Adrenal gland (tissue), 9 donors: ENCODE measurements at regions not wholly inside any gene's neighbourhood (a gene's known extent, or its start where the extent isn't known, plus 50 kb on each side); places are given as distances from the start of the nearest gene placed in this dataset.

ENCODE experiments used
- DNase-seq, 7 donors: peaks; one replicate each; pipeline ENCODE4 v3.0.0-alpha.2; 2019 to 2020
- H3K27ac ChIP-seq, 5 donors: fragments of 200-600 bp; sonication (generic) in 4 of 5; 1 replicate in 3 of 5; 2 replicates in 2 of 5; pipeline versions ENCODE4 v1.5.1 to v1.8.0; 2016 to 2020; ENCODE audit warnings: mild to moderate bottlenecking in 1 of 5
- H3K27me3 ChIP-seq: fragments of 200-600 bp; 2 replicates; pipeline ENCODE4 v1.8.0; 2021
- H3K36me3 ChIP-seq, 2 donors: fragments of 200-600 bp; replicated peaks in 1 of 2; 1 replicate in 1 of 2; 2 replicates in 1 of 2; pipeline versions ENCODE4 v1.5.1 to v1.8.0; 2018 to 2022
- H3K4me1 ChIP-seq, 2 donors: fragments of 200-600 bp; replicated peaks in 1 of 2; 1 replicate in 1 of 2; 2 replicates in 1 of 2; pipeline versions ENCODE4 v1.5.1 to v1.8.0; 2018 to 2021
- H3K4me3 ChIP-seq, 4 donors: fragments of 200-600 bp; sonication (generic) in 3 of 4; one replicate each; pipeline ENCODE4 v1.5.1; 2016 to 2018
- H3K9me3 ChIP-seq, 3 donors: fragments of 200-600 bp; sonication (generic) in 1 of 3; replicated peaks in 1 of 3; 1 replicate in 2 of 3; 2 replicates in 1 of 3; pipeline versions ENCODE4 v1.5.1 to v1.8.0; 2016 to 2021
- POLR2A ChIP-seq, 2 donors: fragments of 450-650 bp; IDR thresholded peaks; one replicate each; pipeline ENCODE4 v1.6.1; 2017; ENCODE audit warnings: antibody characterized with exemption in 2 of 2, mild to moderate bottlenecking in 2 of 2, moderate library complexity in 1 of 2
- WGBS, 4 donors: extraction: QIAGEN DNeasy Blood & Tissue Kit in 2 of 4; methylation state at CpG; one replicate each; pipeline versions ENCODE4 v1.1.5 to v1.1.7; 2013 to 2017; 5-methylcytosine and 5-hydroxymethylcytosine counted together
- intact Hi-C, 2 donors: fragments of 100-400 bp; cut with DNase I; formaldehyde crosslinking; loops; one replicate each; pipeline versions ENCODE4 v1.14.1 to v1.15.0; 2022 to 2023
- TF ChIP-seq, protein P1 (sequence below), 6 experiments: fragments of 450-650 bp in 4 of 6; fragments of 200-600 bp in 2 of 6; sonication (generic) in 1 of 6; IDR thresholded peaks; 1 replicate in 5 of 6; 2 replicates in 1 of 6; pipeline versions ENCODE4 v1.5.1 to v1.8.0; 2016 to 2021; ENCODE audit warnings: antibody characterized with exemption in 6 of 6, mild to moderate bottlenecking in 2 of 6, moderate library complexity in 1 of 6
- donor health status: healthy with polysubstance abuse.
- donor health status: Bipolar disorder and iron deficiency.
- donor health status: DM: yes; HTN: yes; CAD: no.
- donor health status: DM: no; HTN: no; CAD: no.
- donor health status: DM: no; HTN: no; CAD: no.

DNA sequence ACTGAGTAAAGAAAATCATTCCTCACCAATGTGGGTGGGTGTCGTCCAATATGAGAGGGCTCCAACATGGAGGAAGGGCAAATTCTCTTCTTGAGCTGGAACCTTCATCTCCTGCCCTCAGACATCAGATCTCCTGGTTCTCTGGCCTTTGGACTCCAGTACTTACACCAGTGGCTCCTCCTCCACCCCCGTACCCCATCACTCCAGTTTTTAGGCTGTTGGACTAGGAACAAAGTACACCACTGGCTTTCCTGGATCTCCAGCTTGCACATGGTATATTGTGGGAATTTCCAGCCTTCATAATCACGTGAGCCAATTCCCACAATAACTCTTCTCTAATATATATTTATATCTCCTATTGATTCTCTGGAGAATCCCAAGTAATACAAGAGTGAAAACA is 196.9 kb downstream of the PDHA2 start:
- Histone ChIP-seq H3K4me1 (no peaks in the 10 kb centered on the region), H3K9me3 (no peaks in the 10 kb centered on the region), H3K27ac (no peak overlapping the region), H3K27me3 (no peaks in the 10 kb centered on the region), H3K4me3 (no peak overlapping the region), H3K36me3 (no peaks in the 10 kb centered on the region)
- no peak for TF ChIP-seq POLR2A (IDR thresholded peaks at IDR 0.05)
- TF ChIP-seq, protein P1, sequence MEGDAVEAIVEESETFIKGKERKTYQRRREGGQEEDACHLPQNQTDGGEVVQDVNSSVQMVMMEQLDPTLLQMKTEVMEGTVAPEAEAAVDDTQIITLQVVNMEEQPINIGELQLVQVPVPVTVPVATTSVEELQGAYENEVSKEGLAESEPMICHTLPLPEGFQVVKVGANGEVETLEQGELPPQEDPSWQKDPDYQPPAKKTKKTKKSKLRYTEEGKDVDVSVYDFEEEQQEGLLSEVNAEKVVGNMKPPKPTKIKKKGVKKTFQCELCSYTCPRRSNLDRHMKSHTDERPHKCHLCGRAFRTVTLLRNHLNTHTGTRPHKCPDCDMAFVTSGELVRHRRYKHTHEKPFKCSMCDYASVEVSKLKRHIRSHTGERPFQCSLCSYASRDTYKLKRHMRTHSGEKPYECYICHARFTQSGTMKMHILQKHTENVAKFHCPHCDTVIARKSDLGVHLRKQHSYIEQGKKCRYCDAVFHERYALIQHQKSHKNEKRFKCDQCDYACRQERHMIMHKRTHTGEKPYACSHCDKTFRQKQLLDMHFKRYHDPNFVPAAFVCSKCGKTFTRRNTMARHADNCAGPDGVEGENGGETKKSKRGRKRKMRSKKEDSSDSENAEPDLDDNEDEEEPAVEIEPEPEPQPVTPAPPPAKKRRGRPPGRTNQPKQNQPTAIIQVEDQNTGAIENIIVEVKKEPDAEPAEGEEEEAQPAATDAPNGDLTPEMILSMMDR (IDR thresholded peaks at IDR 0.05) = no peak
- 65 to 86% (median 76%) methylated on average over 3 of the region's 3 CpGs for WGBS, 4 donors
- DNase-seq = no peak
- intact Hi-C loops = loop anchor here in 1 of 2 donors (10.0 kb wide), 1 partner anchor 872 kb away; no protein-coding TSS in a partner anchor

DNA sequence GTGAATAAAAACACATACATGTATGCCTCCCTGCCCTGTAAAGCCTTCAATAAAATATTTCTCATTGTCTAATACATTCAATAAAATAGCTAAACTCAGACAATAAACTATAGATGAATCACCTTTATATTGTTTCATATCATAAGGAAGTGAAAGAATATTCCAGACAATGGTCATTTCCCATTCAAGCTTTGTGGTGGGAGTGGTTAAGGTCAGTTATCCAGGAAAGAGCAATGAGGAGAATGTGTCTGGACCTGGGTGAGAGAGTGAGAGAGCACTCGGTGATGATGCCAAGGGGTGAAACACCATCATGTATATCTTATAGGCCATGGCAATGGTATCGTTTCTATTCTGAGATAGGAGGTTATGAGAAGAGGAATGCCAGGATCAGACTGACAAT is 197.8 kb downstream of the PDHA2 start:
- DNase-seq = no peak
- Histone ChIP-seq H3K4me1 (no peaks in the 10 kb centered on the region), H3K36me3 (no peaks in the 10 kb centered on the region), H3K4me3 (no peak overlapping the region), H3K9me3 (no peaks in the 10 kb centered on the region), H3K27me3 (no peaks in the 10 kb centered on the region), H3K27ac (no peak overlapping the region)
- 71 to 86% (median 81%) methylated on average over 2 of the region's 2 CpGs for WGBS, 4 donors
- TF ChIP-seq, protein P1 (IDR thresholded peaks at IDR 0.05) = no peak
- no peak for TF ChIP-seq POLR2A (IDR thresholded peaks at IDR 0.05)
- intact Hi-C loops = loop anchor here in 1 of 2 donors (10.0 kb wide), 1 partner anchor 873 kb away; no protein-coding TSS in a partner anchor

DNA sequence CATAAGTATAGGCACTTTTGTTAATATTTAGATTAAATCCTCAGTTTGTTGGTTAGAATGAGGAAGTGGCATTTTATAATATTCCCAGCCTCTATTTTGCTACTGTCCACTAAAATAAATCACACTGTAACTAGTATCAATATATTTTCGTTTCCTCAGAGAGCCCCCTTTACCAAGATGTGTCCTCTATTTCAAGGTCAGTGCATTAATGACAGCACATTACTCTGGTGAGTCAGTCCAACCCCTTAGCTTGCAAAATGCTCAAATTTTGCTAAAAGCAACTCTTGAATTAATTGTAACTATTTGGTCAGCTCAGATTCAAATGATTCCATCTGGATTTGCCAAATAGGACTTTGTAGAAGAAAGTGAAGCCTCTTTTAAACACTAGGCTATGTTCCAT is 199.3 kb downstream of the PDHA2 start:
- no peak for TF ChIP-seq POLR2A (IDR thresholded peaks at IDR 0.05)
- TF ChIP-seq, protein P1 (IDR thresholded peaks at IDR 0.05) = no peak
- Histone ChIP-seq H3K36me3 (no peaks in the 10 kb centered on the region), H3K27me3 (no peaks in the 10 kb centered on the region), H3K27ac (no peak overlapping the region), H3K9me3 (no peaks in the 10 kb centered on the region), H3K4me1 (no peaks in the 10 kb centered on the region), H3K4me3 (no peak overlapping the region)
- no peak for DNase-seq
- intact Hi-C loops = loop anchor here in 1 of 2 donors (10.0 kb wide), 1 partner anchor 874 kb away; no protein-coding TSS in a partner anchor
- 4 to 15% (median 11%) methylated on average over 1 of the region's 1 CpG for WGBS, 4 donors

DNA sequence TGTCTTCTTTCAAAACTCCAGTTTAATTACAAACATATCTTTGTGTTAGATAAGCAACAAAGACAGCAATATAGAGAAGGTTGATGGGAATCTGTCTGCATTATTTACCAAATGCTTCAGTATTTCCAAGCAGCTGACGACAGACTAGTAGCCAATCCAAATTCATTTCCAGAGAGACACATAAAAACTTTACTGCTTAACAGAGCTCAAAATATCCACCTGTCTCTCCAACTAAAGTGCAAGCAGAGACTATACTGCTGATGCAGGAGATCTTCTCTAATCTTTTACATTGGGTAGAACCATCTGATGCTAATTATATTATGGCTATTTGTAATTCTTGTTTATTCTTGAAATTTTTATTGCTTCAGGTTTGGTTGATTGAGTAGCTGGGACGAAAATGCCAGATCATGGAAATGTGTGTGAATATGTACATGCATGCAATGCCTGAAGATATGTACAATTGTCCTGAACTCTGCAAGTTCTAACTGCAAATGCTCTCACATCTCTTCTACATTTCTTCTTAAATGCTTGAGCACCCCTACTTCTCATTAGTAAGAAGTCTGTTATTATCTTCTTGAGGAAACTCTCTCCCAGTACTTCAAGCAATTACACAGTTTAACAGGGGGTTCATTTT is 200.0 kb downstream of the PDHA2 start:
- Histone ChIP-seq H3K27me3 (no peaks in the 10 kb centered on the region), H3K4me3 (no peak overlapping the region), H3K4me1 (no peaks in the 10 kb centered on the region), H3K27ac (no peak overlapping the region), H3K9me3 (no peaks in the 10 kb centered on the region), H3K36me3 (no peaks in the 10 kb centered on the region)
- WGBS, 4 donors = 60 to 68% (median 67%) methylated on average over 2 of the region's 2 CpGs
- TF ChIP-seq, protein P1 (IDR thresholded peaks at IDR 0.05) = no peak
- TF ChIP-seq POLR2A (IDR thresholded peaks at IDR 0.05) = no peak
- no peak for DNase-seq
- intact Hi-C loops = loop anchor here in 1 of 2 donors (10.0 kb wide), 1 partner anchor 875 kb away; no protein-coding TSS in a partner anchor
